Prostate gland (tissue), 2 donors: ENCODE measurements at regions not wholly inside any gene's neighbourhood (a gene's known extent, or its start where the extent isn't known, plus 50 kb on each side); places are given as distances from the start of the nearest gene placed in this dataset.

ENCODE experiments used
- DNase-seq: peaks from one replicate; pipeline ENCODE4 v3.0.0-alpha.2; 2019; ENCODE audit warnings: low spot score
- H3K27ac ChIP-seq, 2 donors: fragments of 200-600 bp; sonication (generic); 2 replicates each; pipeline ENCODE4 v1.5.1; 2017 to 2019
- H3K27me3 ChIP-seq: fragments of 200-600 bp; sonication (generic); replicated peaks from 2 replicates; pipeline ENCODE4 v1.5.1; 2019; ENCODE audit not compliant: insufficient read depth
- H3K36me3 ChIP-seq, 2 donors: fragments of 200-600 bp; sonication (generic); 1 replicate in 1 of 2; 2 replicates in 1 of 2; pipeline versions ENCODE4 v1.5.1 to v1.8.1; 2017 to 2019
- H3K4me1 ChIP-seq: fragments of 200-600 bp; sonication (generic); replicated peaks from 2 replicates; pipeline ENCODE4 v1.5.1; 2019
- H3K4me3 ChIP-seq, 2 donors: fragments of 200-600 bp; sonication (generic); 2 replicates each; pipeline ENCODE4 v1.5.1; 2017 to 2019
- H3K9me3 ChIP-seq: fragments of 200-600 bp; sonication (generic); 2 replicates; pipeline ENCODE4 v1.5.1; 2017
- CTCF ChIP-seq, 4 experiments: fragments of 200-600 bp in 2 of 4; fragments of 450-650 bp in 2 of 4; sonication (generic) in 2 of 4; IDR thresholded peaks; 1 replicate in 3 of 4; 2 replicates in 1 of 4; pipeline ENCODE4 v1.5.1; 2016 to 2019; ENCODE audit warnings: antibody characterized with exemption in 4 of 4, mild to moderate bottlenecking in 2 of 4, moderate library complexity in 2 of 4
- POLR2A ChIP-seq: fragments of 450-650 bp; IDR thresholded peaks from one replicate; pipeline ENCODE4 v1.6.1; 2016; ENCODE audit warnings: antibody characterized with exemption, mild to moderate bottlenecking
- POLR2AphosphoS5 ChIP-seq: sonication (generic); formaldehyde crosslinking; IDR thresholded peaks from one replicate; pipeline ENCODE4 v1.6.1; 2017; ENCODE audit warnings: antibody characterized with exemption
- WGBS: methylation state at CpG from one replicate; pipeline ENCODE4 v1.1.5; 2018; 5-methylcytosine and 5-hydroxymethylcytosine counted together
- intact Hi-C: fragments of 100-400 bp; cut with DNase I; formaldehyde crosslinking; loops from one replicate; pipeline ENCODE4 v1.14.2; 2022

GRCh38 chr9:82206490-82206889 lies 217.9 kb downstream of the SPATA31D1 start:
- no peak for DNase-seq
- no peak overlapping the region for H3K4me3 ChIP-seq
- H3K4me1 ChIP-seq: no peaks in the 10 kb centered on the region
- intact Hi-C loops: no loop called here
- no peak overlapping the region for H3K27ac ChIP-seq
- H3K36me3 ChIP-seq: no peaks in the 10 kb centered on the region
- 69% methylated on average over 3 of the region's 3 CpGs for WGBS
- no peaks in the 10 kb centered on the region for H3K9me3 ChIP-seq
- TF ChIP-seq POLR2A (no peak), CTCF (IDR thresholded peaks at IDR 0.05) (no peak), POLR2AphosphoS5 (no peak)
- no peaks in the 10 kb centered on the region for H3K27me3 ChIP-seq

- no peak overlapping the region for H3K4me3 ChIP-seq
- intact Hi-C loops: no loop called here
- TF ChIP-seq POLR2A (no peak), POLR2AphosphoS5 (no peak), CTCF (IDR thresholded peaks at IDR 0.05) (no peak)
- DNase-seq: no peak
- 89% methylated on average over 1 of the region's 1 CpG for WGBS
- H3K27ac ChIP-seq: no peak overlapping the region
- H3K9me3 ChIP-seq: no peaks in the 10 kb centered on the region
- no peaks in the 10 kb centered on the region for H3K27me3 ChIP-seq
- no peaks in the 10 kb centered on the region for H3K36me3 ChIP-seq
- no peaks in the 10 kb centered on the region for H3K4me1 ChIP-seq
These were observed 218.4 kb downstream of the SPATA31D1 start for GRCh38 chr9:82206946-82207345.

GRCh38 chr9:82208741-82209450 lies 220.3 kb downstream of the SPATA31D1 start:
- Histone ChIP-seq H3K27me3 (no peaks in the 10 kb centered on the region), H3K9me3 (no peaks in the 10 kb centered on the region), H3K4me1 (no peaks in the 10 kb centered on the region), H3K27ac (no peak overlapping the region), H3K4me3 (no peak overlapping the region), H3K36me3 (no peaks in the 10 kb centered on the region)
- TF ChIP-seq POLR2A (no peak), POLR2AphosphoS5 (no peak), CTCF (IDR thresholded peaks at IDR 0.05) (no peak)
- WGBS: 91% methylated on average over 2 of the region's 2 CpGs
- intact Hi-C loops: no loop called here
- DNase-seq: no peak

- Histone ChIP-seq H3K4me1 (no peaks in the 10 kb centered on the region), H3K4me3 (no peak overlapping the region), H3K27ac (no peak overlapping the region), H3K27me3 (no peaks in the 10 kb centered on the region), H3K9me3 (no peaks in the 10 kb centered on the region), H3K36me3 (no peaks in the 10 kb centered on the region)
- intact Hi-C loops: no loop called here
- 78% methylated on average over 1 of the region's 1 CpG for WGBS
- TF ChIP-seq POLR2AphosphoS5 (no peak), POLR2A (no peak), CTCF (IDR thresholded peaks at IDR 0.05) (no peak)
- no peak for DNase-seq
These were observed 221.4 kb downstream of the SPATA31D1 start for GRCh38 chr9:82209797-82210470.

- intact Hi-C loops: no loop called here
- no peak for TF ChIP-seq POLR2A
- no peak for TF ChIP-seq CTCF (IDR thresholded peaks at IDR 0.05)
- TF ChIP-seq POLR2AphosphoS5: no peak
- 88% methylated on average over 1 of the region's 1 CpG for WGBS
These were observed 224.3 kb downstream of the SPATA31D1 start for GRCh38 chr9:82212885-82213284.

More at GRCh38 chr9:82212885-82213284, 224.3 kb downstream of the SPATA31D1 start:
- Histone ChIP-seq H3K27ac (no peak overlapping the region), H3K4me1 (no peaks in the 10 kb centered on the region), H3K9me3 (no peaks in the 10 kb centered on the region), H3K27me3 (no peaks in the 10 kb centered on the region), H3K36me3 (no peaks in the 10 kb centered on the region), H3K4me3 (no peak overlapping the region)
- DNase-seq: no peak
